H1 (cell line): ENCODE measurements at regions not wholly inside any gene's neighbourhood (a gene's known extent, or its start where the extent isn't known, plus 50 kb on each side); places are given as distances from the start of the nearest gene placed in this dataset.

Experiments used
- CTCF ChIA-PET: fragments of 300-600 bp; sonication (Branson Sonifier 250); formaldehyde crosslinking; loops from one replicate; lab custom pipeline; 2021; ENCODE audit not compliant: partially characterized antibody; lab: Charles Lee
- POLR2A ChIA-PET: fragments of 300-600 bp; sonication (Branson Sonifier 250); formaldehyde crosslinking; loops from one replicate; lab custom pipeline; 2021; ENCODE audit warnings: inconsistent platforms; ENCODE audit not compliant: partially characterized antibody; lab: Charles Lee
- DNase-seq, 2 experiments: peaks; one replicate each; pipeline versions ENCODE4 v3.0.0 to v3.0.0-alpha.2; 2010 to 2022; ENCODE audit warnings: low spot score in 2 of 2, low read depth in 1 of 2, mixed read lengths in 1 of 2
- FAIRE-seq: peaks from 2 replicates; lab custom pipeline; 2011; peaks lifted over from hg19 to GRCh38; lab: Jason Lieb, UNC
- H2AFZ ChIP-seq: 2 replicates; pipeline ENCODE4 v1.8.1; 2012; ENCODE audit warnings: low read length, inconsistent platforms
- H2AK5ac ChIP-seq: 2 replicates; pipeline ENCODE4 v1.6.1; 2013; ENCODE audit warnings: low read depth, low read length
- H2BK120ac ChIP-seq: replicated peaks from 2 replicates; pipeline ENCODE3; 2013; ENCODE audit warnings: low read depth, low read length, inconsistent platforms
- H2BK12ac ChIP-seq: 2 replicates; pipeline ENCODE4 v1.6.1; 2013; ENCODE audit warnings: low read depth, low read length
- H2BK15ac ChIP-seq: 2 replicates; pipeline ENCODE4 v1.6.1; 2013; ENCODE audit warnings: low read length
- H2BK20ac ChIP-seq: 2 replicates; pipeline ENCODE4 v1.6.1; 2013; ENCODE audit warnings: low read length
- H2BK5ac ChIP-seq: 2 replicates; pipeline ENCODE4 v1.6.1; 2013; ENCODE audit warnings: low read depth, low read length
- H3K14ac ChIP-seq: 2 replicates; pipeline ENCODE4 v1.6.1; 2013; ENCODE audit warnings: inconsistent platforms; ENCODE audit not compliant: insufficient read length
- H3K18ac ChIP-seq: 2 replicates; pipeline ENCODE4 v1.6.1; 2013; ENCODE audit warnings: low read length; ENCODE audit errors: extremely low read depth
- H3K23ac ChIP-seq: 2 replicates; pipeline ENCODE4 v1.6.1; 2013; ENCODE audit warnings: inconsistent platforms; ENCODE audit not compliant: insufficient read length
- H3K23me2 ChIP-seq: 2 replicates; pipeline ENCODE4 v1.6.1; 2013; ENCODE audit warnings: low read depth, low read length
- H3K27ac ChIP-seq: 2 replicates; pipeline ENCODE4 v1.6.1; 2011; ENCODE audit warnings: low read depth, low read length, inconsistent platforms
- H3K27me3 ChIP-seq, 4 experiments: replicated peaks in 1 of 4; 1 replicate in 1 of 4; 2 replicates in 3 of 4; pipeline versions ENCODE4 v1.6.1 to v1.8.1; 2011 to 2013; ENCODE audit warnings: low read length in 3 of 4, mild to moderate bottlenecking in 3 of 4, inconsistent platforms in 2 of 4, mixed read lengths in 2 of 4, moderate library complexity in 1 of 4; ENCODE audit not compliant: control insufficient read depth in 3 of 4, insufficient read depth in 3 of 4; ENCODE audit errors: extremely low read depth in 1 of 4
- H3K36me3 ChIP-seq, 4 experiments: 2 replicates each; pipeline versions ENCODE4 v1.6.1 to v1.8.1; 2011 to 2013; ENCODE audit warnings: mild to moderate bottlenecking in 4 of 4, low read length in 3 of 4, moderate library complexity in 2 of 4, control low read depth in 1 of 4, inconsistent platforms in 1 of 4; ENCODE audit not compliant: insufficient read depth in 4 of 4, control insufficient read depth in 2 of 4
- H3K4ac ChIP-seq: replicated peaks from 2 replicates; pipeline ENCODE3; 2013; ENCODE audit warnings: low read length, low read depth, mixed read lengths, inconsistent platforms; ENCODE audit not compliant: insufficient read length
- H3K4me1 ChIP-seq, 4 experiments: replicated peaks in 1 of 4; 1 replicate in 1 of 4; 2 replicates in 3 of 4; pipeline versions ENCODE4 v1.6.1 to v1.8.1; 2011 to 2013; ENCODE audit warnings: low read length in 3 of 4, inconsistent platforms in 2 of 4, mixed read lengths in 1 of 4; ENCODE audit not compliant: insufficient read depth in 4 of 4, control insufficient read depth in 3 of 4
- H3K4me2 ChIP-seq, 2 experiments: 2 replicates each; pipeline versions ENCODE4 v1.6.1 to v1.8.1; 2011 to 2013; ENCODE audit warnings: low read depth in 2 of 2, low read length in 2 of 2, control low read depth in 1 of 2, inconsistent platforms in 1 of 2, mild to moderate bottlenecking in 1 of 2; ENCODE audit not compliant: insufficient read depth in 1 of 2
- H3K4me3 ChIP-seq, 4 experiments: fragments of 200-600, 300-600 bp in 1 of 4; sonication (generic), shearing (Covaris generic), sonication (Bioruptor Twin) in 1 of 4; 2 replicates each; pipeline versions ENCODE4 v1.5.1 to v1.8.1; 2011 to 2016; ENCODE audit warnings: low read length in 4 of 4, low read depth in 3 of 4, control low read depth in 2 of 4, inconsistent platforms in 2 of 4, mild to moderate bottlenecking in 2 of 4, mixed read lengths in 1 of 4, moderate library complexity in 1 of 4; ENCODE audit not compliant: insufficient read depth in 2 of 4; ENCODE audit errors: extremely low read depth in 1 of 4
- H3K56ac ChIP-seq: replicated peaks from 2 replicates; pipeline ENCODE3; 2013; ENCODE audit warnings: low read depth, mild to moderate bottlenecking, mixed read lengths, low read length, inconsistent platforms; ENCODE audit not compliant: insufficient read length
- H3K79me1 ChIP-seq: 2 replicates; pipeline ENCODE4 v1.6.1; 2013; ENCODE audit warnings: low read depth, low read length, control low read depth
- H3K79me2 ChIP-seq, 2 experiments: 2 replicates each; pipeline versions ENCODE4 v1.6.1 to v1.8.1; 2012 to 2013; ENCODE audit warnings: low read length in 2 of 2, mild to moderate bottlenecking in 2 of 2, inconsistent platforms in 1 of 2; ENCODE audit not compliant: insufficient read depth in 2 of 2, control insufficient read depth in 1 of 2
- H3K9ac ChIP-seq, 4 experiments: replicated peaks in 1 of 4; 1 replicate in 1 of 4; 2 replicates in 3 of 4; pipeline versions ENCODE4 v1.6.1 to v1.8.1; 2011 to 2013; ENCODE audit warnings: low read depth in 3 of 4, low read length in 3 of 4, control low read depth in 2 of 4, mild to moderate bottlenecking in 2 of 4, moderate library complexity in 2 of 4, inconsistent platforms in 1 of 4; ENCODE audit errors: extremely low read depth in 1 of 4
- H3K9me3 ChIP-seq, 2 experiments: 2 replicates each; pipeline versions ENCODE4 v1.6.1 to v1.8.1; 2012 to 2013; ENCODE audit warnings: mild to moderate bottlenecking in 2 of 2, moderate library complexity in 2 of 2, control low read depth in 1 of 2, inconsistent platforms in 1 of 2, low read depth in 1 of 2, low read length in 1 of 2, mixed read lengths in 1 of 2; ENCODE audit not compliant: insufficient read depth in 2 of 2
- H4K20me1 ChIP-seq, 2 experiments: replicated peaks in 1 of 2; 2 replicates each; pipeline versions ENCODE3 to v1.8.1; 2011 to 2013; ENCODE audit warnings: inconsistent platforms in 2 of 2, low read length in 2 of 2, mild to moderate bottlenecking in 1 of 2; ENCODE audit not compliant: insufficient read depth in 2 of 2, control insufficient read depth in 1 of 2
- H4K5ac ChIP-seq: 2 replicates; pipeline ENCODE4 v1.6.1; 2013; ENCODE audit warnings: low read length, low read depth, mixed read lengths, inconsistent platforms; ENCODE audit not compliant: insufficient read length
- H4K8ac ChIP-seq: 2 replicates; pipeline ENCODE4 v1.8.0; 2013; ENCODE audit warnings: mild to moderate bottlenecking, moderate library complexity, low read length, inconsistent platforms; ENCODE audit not compliant: insufficient read depth; ENCODE audit errors: extremely low read depth
- H4K91ac ChIP-seq: replicated peaks from 2 replicates; pipeline ENCODE3; 2013; ENCODE audit warnings: low read length, mixed read lengths, inconsistent platforms; ENCODE audit not compliant: insufficient read length
- ASH2L ChIP-seq: fragments of 200-600, 300-600 bp; sonication (generic); IDR thresholded peaks from one replicate; pipeline ENCODE4 v1.7.1; 2017; ENCODE audit warnings: low read length
- BACH1 ChIP-seq: IDR thresholded peaks from 2 replicates; pipeline ENCODE4 v1.6.1; 2012; ENCODE audit warnings: low read length, improper control_type of control experiment
- BCL11A ChIP-seq, 2 experiments: IDR thresholded peaks; one replicate each; pipeline ENCODE4 v1.6.1; 2011; ENCODE audit warnings: low read depth in 2 of 2, low read length in 2 of 2, mild to moderate bottlenecking in 2 of 2
- HDAC6 ChIP-seq: IDR thresholded peaks from one replicate; pipeline ENCODE4 v1.7.1; 2012; ENCODE audit warnings: low read depth, mild to moderate bottlenecking, inconsistent platforms, low read length, moderate library complexity
- JUND ChIP-seq: IDR thresholded peaks from 2 replicates; pipeline ENCODE4 v1.6.1; 2011; ENCODE audit warnings: mild to moderate bottlenecking, improper control_type of control experiment, low read length
- KDM4A ChIP-seq: IDR thresholded peaks from one replicate; pipeline ENCODE4 v1.7.1; 2012; ENCODE audit warnings: low read depth, mild to moderate bottlenecking, moderate library complexity, low read length, inconsistent platforms; ENCODE audit not compliant: severe bottlenecking
- RAD21 ChIP-seq, 2 experiments: IDR thresholded peaks in 1 of 2; conservative IDR thresholded peaks in 1 of 2; 2 replicates each; pipeline ENCODE4 v1.6.1; 2011; ENCODE audit warnings: low read depth in 2 of 2, low read length in 2 of 2, improper control_type of control experiment in 1 of 2, inconsistent platforms in 1 of 2, mild to moderate bottlenecking in 1 of 2, moderate library complexity in 1 of 2
- RNF2 ChIP-seq: fragments of 200-900, 300-1000 bp; sonication (generic); IDR thresholded peaks from 2 replicates; pipeline ENCODE4 v1.7.1; 2016; ENCODE audit warnings: borderline replicate concordance, low read depth, mild to moderate bottlenecking, antibody characterized with exemption, low read length; ENCODE audit not compliant: poor library complexity, severe bottlenecking; ENCODE audit errors: missing control alignments
- SIX5 ChIP-seq: IDR thresholded peaks from 2 replicates; pipeline ENCODE4 v1.6.1; 2011; ENCODE audit warnings: mild to moderate bottlenecking, low read depth, low read length
- SUZ12 ChIP-seq: fragments of 200-600 bp; sonication (generic); IDR thresholded peaks from 2 replicates; pipeline ENCODE4 v1.6.1; 2012; ENCODE audit warnings: mild to moderate bottlenecking, inconsistent platforms, low read length, moderate library complexity, mixed read lengths
- WGBS, 2 experiments: shearing (Covaris generic) in 1 of 2; methylation state at CpG; one replicate each; pipeline versions ENCODE4 v1.1.6 to v1.1.7; 2013 to 2015; ENCODE audit warnings: low lambda C conversion rate in 2 of 2, mixed read lengths in 2 of 2, inconsistent platforms in 1 of 2, low coverage in 1 of 2, missing lambda C conversion rate in 1 of 2; ENCODE audit not compliant: insufficient replicate concordance in 2 of 2, insufficient coverage in 1 of 2, insufficient read length in 1 of 2; ENCODE audit errors: extremely low coverage in 1 of 2, missing lambda C conversion rate in 1 of 2; 5-methylcytosine and 5-hydroxymethylcytosine counted together

GRCh38 chr12:29945904-29946303 is 162.2 kb upstream of the TMTC1 start:
- H3K79me1 ChIP-seq, result no peaks in the 10 kb centered on the region
- no peak overlapping the region for H3K27ac ChIP-seq
- H3K4ac ChIP-seq, result no peak overlapping the region
- no peak overlapping the region for H2AK5ac ChIP-seq
- FAIRE-seq (no peak), DNase-seq (no peak)
- H3K18ac ChIP-seq, result no peak overlapping the region
- H3K9ac ChIP-seq, result no peak overlapping the region
- H4K5ac ChIP-seq, result no peak overlapping the region
- H3K36me3 ChIP-seq, result no peaks in the 10 kb centered on the region
- no peaks in the 10 kb centered on the region for H3K79me2 ChIP-seq
- H3K4me3 ChIP-seq, result no peak overlapping the region
- no peak overlapping the region for H3K56ac ChIP-seq
- H3K27me3 ChIP-seq, result no peaks in the 10 kb centered on the region
- TF ChIP-seq RAD21 (IDR thresholded peaks at IDR 0.05 in 1 of 2, conservative IDR thresholded peaks at IDR 0.05 in 1 of 2; ENCODE audit: low read depth in 2 of 2, low read length in 2 of 2), result no peak
- TF ChIP-seq SUZ12, result no peak
- TF ChIP-seq SIX5, result no peak
- no peak for TF ChIP-seq ASH2L
- no peak for TF ChIP-seq RNF2
- TF ChIP-seq HDAC6, result no peak
- no peak for TF ChIP-seq KDM4A
- TF ChIP-seq BCL11A (IDR thresholded peaks at IDR 0.05; ENCODE audit: low read depth in 2 of 2, low read length in 2 of 2), result no peak
- no peak for TF ChIP-seq JUND
- TF ChIP-seq BACH1, result no peak
- H4K20me1 ChIP-seq, result no peaks in the 10 kb centered on the region
- no peak overlapping the region for H2BK12ac ChIP-seq
- H3K23ac ChIP-seq, result no peak overlapping the region
- 86% methylated on average over 5 of the region's 5 CpGs; no CpG with 5 or more reads in 1 of the 2 experiments for WGBS, 2 experiments
- no peak overlapping the region for H2BK20ac ChIP-seq
- H4K8ac ChIP-seq, result no peak overlapping the region
- no peak overlapping the region for H3K14ac ChIP-seq
- H3K23me2 ChIP-seq, result no peaks in the 10 kb centered on the region
- H4K91ac ChIP-seq, result no peak overlapping the region
- ChIA-PET POLR2A (no interaction called here), CTCF (no interaction called here)
- H3K9me3 ChIP-seq, result no peaks in the 10 kb centered on the region
- H2AFZ ChIP-seq, result no peak overlapping the region
- no peak overlapping the region for H2BK120ac ChIP-seq
- H2BK5ac ChIP-seq, result no peak overlapping the region
- no peak overlapping the region for H3K4me2 ChIP-seq
- no peak overlapping the region for H2BK15ac ChIP-seq
- no peaks in the 10 kb centered on the region for H3K4me1 ChIP-seq
